ENCODE measurements at regions not wholly inside any gene's neighbourhood (a gene's known extent, or its start where the extent isn't known, plus 50 kb on each side); places are given as distances from the start of the nearest gene placed in this dataset.

DNA sequence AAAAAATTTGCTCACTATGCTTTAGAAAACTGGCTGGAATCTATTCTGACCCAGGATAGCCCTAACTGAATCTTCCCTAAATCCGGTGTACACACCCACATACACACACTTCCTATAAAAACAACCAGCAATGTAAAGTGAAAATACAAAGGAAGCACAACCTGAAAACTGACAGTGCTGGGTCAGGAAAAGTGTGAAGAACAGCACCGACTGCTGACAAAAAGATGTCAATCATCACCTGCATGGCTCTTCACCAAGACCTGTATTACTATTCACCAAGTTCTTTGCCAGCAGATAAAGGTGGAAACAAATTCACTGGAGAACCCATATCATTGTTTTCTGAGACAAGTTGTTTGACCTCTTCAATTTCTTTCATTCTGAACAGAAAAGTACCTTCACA lies 293.8 kb upstream of the GRAMD2B start:
- no peak overlapping the region for H3K4me3 ChIP-seq (ENCODE audit: low read depth, poor library complexity, severe bottlenecking)
- intact Hi-C loops (cut with DNase I; ENCODE audit: low total_unique reads): no loop called here
- DNase-seq (ENCODE audit: low spot score in 2 of 2): no peak
- 58 to 76% methylated on average over 2 of the region's 2 CpGs for WGBS, 2 donors
- TF ChIP-seq POLR2A (IDR thresholded peaks at IDR 0.05): no peak
- TF ChIP-seq, protein P1, sequence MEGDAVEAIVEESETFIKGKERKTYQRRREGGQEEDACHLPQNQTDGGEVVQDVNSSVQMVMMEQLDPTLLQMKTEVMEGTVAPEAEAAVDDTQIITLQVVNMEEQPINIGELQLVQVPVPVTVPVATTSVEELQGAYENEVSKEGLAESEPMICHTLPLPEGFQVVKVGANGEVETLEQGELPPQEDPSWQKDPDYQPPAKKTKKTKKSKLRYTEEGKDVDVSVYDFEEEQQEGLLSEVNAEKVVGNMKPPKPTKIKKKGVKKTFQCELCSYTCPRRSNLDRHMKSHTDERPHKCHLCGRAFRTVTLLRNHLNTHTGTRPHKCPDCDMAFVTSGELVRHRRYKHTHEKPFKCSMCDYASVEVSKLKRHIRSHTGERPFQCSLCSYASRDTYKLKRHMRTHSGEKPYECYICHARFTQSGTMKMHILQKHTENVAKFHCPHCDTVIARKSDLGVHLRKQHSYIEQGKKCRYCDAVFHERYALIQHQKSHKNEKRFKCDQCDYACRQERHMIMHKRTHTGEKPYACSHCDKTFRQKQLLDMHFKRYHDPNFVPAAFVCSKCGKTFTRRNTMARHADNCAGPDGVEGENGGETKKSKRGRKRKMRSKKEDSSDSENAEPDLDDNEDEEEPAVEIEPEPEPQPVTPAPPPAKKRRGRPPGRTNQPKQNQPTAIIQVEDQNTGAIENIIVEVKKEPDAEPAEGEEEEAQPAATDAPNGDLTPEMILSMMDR (IDR thresholded peaks at IDR 0.05): no peak

GRCh38 chr5:126133424-126133823 lies 289.8 kb upstream of the GRAMD2B start:
- TF ChIP-seq, protein P1 (IDR thresholded peaks at IDR 0.05): no peak
- no peak for TF ChIP-seq POLR2A (IDR thresholded peaks at IDR 0.05)
- 85 to 89% methylated on average over 1 of the region's 1 CpG for WGBS, 2 donors
- DNase-seq (ENCODE audit: low spot score in 2 of 2): no peak
- H3K4me3 ChIP-seq (ENCODE audit: low read depth, poor library complexity, severe bottlenecking): no peak overlapping the region
- intact Hi-C loops (cut with DNase I; ENCODE audit: low total_unique reads): no loop called here

DNA sequence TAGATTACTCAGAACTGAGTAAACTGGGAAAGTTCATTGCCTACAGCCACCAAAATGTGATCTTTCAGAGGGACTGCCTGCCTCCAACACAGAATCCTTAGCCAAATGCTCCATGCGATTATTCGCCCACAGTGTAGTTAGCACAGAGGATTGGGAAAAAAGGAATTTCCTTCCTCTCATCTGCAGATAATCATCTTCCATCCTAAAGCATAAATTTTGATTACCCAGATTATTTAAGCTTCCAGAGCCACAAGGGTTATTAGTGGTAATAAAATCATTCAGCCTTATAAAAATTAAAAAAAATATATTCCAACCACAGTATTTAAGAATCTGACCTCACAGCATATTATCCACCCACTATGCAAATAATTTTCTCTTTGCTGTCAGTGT lies 285.3 kb upstream of the GRAMD2B start:
- 23 to 47% methylated on average over 2 of the region's 2 CpGs for WGBS, 2 donors
- no peak overlapping the region for H3K4me3 ChIP-seq (ENCODE audit: low read depth, poor library complexity, severe bottlenecking)
- no peak for DNase-seq (ENCODE audit: low spot score in 2 of 2)
- intact Hi-C loops (cut with DNase I; ENCODE audit: low total_unique reads): no loop called here
- no peak for TF ChIP-seq POLR2A (IDR thresholded peaks at IDR 0.05)
- TF ChIP-seq, protein P1 (IDR thresholded peaks at IDR 0.05): no peak

- WGBS, 2 donors: 50 to 58% methylated on average over 3 of the region's 3 CpGs
- no peak overlapping the region for H3K4me3 ChIP-seq (ENCODE audit: low read depth, poor library complexity, severe bottlenecking)
- no peak for TF ChIP-seq POLR2A (IDR thresholded peaks at IDR 0.05)
- intact Hi-C loops (cut with DNase I; ENCODE audit: low total_unique reads): no loop called here
- no peak for DNase-seq (ENCODE audit: low spot score in 2 of 2)
Measured at GRCh38 chr5:126138281-126138931, 284.8 kb upstream of the GRAMD2B start.

DNA sequence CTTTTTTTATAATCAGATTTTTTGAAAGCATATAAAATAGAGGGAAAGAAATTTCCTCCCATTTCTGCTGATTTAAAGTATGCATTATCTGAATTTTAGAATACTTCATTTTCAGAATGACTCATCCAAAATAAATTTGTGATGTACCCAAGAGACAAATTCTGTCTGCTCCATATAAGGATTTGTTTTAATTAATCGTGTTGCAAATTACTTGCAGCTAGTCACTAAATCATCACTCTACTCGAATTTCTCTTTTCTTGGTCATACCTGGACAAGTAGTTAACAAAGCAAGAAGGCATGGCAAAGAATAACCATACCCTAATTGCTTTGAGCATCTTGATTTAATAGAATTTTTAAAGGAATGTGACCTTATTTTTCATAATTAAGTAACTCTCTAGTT lies 284.1 kb upstream of the GRAMD2B start:
- WGBS, 2 donors: 34 to 42% methylated on average over 2 of the region's 2 CpGs
- intact Hi-C loops (cut with DNase I; ENCODE audit: low total_unique reads): no loop called here
- no peak overlapping the region for H3K4me3 ChIP-seq (ENCODE audit: low read depth, poor library complexity, severe bottlenecking)
- TF ChIP-seq, protein P1 (IDR thresholded peaks at IDR 0.05): no peak
- no peak for TF ChIP-seq POLR2A (IDR thresholded peaks at IDR 0.05)
- no peak for DNase-seq (ENCODE audit: low spot score in 2 of 2)

DNA sequence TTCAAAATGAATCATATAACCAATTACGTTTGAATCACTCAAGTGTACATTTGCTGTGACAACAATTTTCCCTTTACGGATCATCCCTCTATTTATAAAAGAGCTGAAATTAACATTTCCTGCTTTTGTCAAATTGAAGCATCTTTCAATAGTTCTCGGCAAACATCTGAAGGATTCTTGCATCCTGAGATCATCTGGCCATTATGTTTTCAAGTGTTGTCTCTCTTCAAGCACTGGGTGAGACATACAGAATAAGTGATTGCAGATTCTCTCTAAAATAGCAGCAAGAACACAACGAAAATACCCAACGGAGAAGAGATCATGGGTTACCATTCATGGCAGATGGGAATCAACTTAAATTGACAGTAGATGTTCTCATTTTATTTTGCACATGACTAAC lies 283.4 kb upstream of the GRAMD2B start:
- no peak overlapping the region for H3K4me3 ChIP-seq (ENCODE audit: low read depth, poor library complexity, severe bottlenecking)
- no peak for TF ChIP-seq POLR2A (IDR thresholded peaks at IDR 0.05)
- TF ChIP-seq, protein P1 (IDR thresholded peaks at IDR 0.05): no peak
- 37 to 41% methylated on average over 5 of the region's 5 CpGs for WGBS, 2 donors
- intact Hi-C loops (cut with DNase I; ENCODE audit: low total_unique reads): no loop called here
- no peak for DNase-seq (ENCODE audit: low spot score in 2 of 2)

Data from lower leg skin (tissue), 4 donors.